ENCODE measurements at regions not wholly inside any gene's neighbourhood (a gene's known extent, or its start where the extent isn't known, plus 50 kb on each side); places are given as distances from the start of the nearest gene placed in this dataset.

- TF ChIP-seq EZH2phosphoT487 (IDR thresholded peaks at IDR 0.05; ENCODE audit: insufficient read depth, low read depth) (no peak), EZH2 (IDR thresholded peaks at IDR 0.05; ENCODE audit: insufficient read depth, poor library complexity, severe bottlenecking) (no peak)
Measured at GRCh38 chr4:41435510-41435909, 102.4 kb upstream of the LIMCH1 start.
